AG10803 (cell line): ENCODE measurements at regions not wholly inside any gene's neighbourhood (a gene's known extent, or its start where the extent isn't known, plus 50 kb on each side); places are given as distances from the start of the nearest gene placed in this dataset.

Experiments used
- DNase-seq: peaks from one replicate; pipeline ENCODE4 v3.0.0; 2010; ENCODE audit warnings: low read depth
- H3K4me3 ChIP-seq: 2 replicates; pipeline ENCODE4 v1.5.1; 2011; ENCODE audit warnings: mild to moderate bottlenecking, low read length, control low read depth
- TF ChIP-seq, protein P1 (sequence below): conservative IDR thresholded peaks from 2 replicates; pipeline ENCODE4 v1.5.1; 2011; ENCODE audit warnings: mild to moderate bottlenecking, low read length, control low read depth, inconsistent platforms

DNA sequence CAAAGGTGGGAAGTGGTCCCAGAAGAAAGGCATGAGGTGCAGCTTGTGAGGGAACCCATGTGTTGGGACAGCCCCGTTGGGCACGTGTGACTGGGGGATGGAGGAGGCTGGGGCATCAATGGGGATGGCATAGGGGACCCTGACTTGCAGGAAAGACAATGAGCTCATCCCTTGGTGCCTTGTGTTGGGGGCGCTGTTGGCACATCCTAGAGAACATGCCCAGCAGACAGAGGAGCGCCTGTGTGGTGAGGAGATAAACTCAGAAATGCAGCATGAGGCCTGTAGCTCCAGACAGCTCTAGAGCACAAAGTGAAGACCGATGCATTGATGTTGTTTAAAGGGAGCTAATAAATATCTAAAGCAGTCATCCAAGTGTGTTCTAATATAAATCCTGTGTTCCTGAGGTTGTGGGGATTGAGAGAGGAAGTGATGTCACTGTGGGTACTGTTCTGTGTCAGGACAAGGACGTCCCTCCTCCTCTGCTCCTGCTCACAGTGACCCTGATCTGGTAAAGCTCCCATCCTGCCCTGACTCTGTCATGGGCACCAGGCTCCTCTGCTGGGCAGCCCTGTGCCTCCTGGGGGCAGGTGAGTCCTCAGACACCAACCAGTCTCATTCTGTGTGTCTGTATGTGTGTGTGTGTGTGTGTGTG, 126.1 kb upstream of the PRSS58 start:
- TF ChIP-seq, protein P1, sequence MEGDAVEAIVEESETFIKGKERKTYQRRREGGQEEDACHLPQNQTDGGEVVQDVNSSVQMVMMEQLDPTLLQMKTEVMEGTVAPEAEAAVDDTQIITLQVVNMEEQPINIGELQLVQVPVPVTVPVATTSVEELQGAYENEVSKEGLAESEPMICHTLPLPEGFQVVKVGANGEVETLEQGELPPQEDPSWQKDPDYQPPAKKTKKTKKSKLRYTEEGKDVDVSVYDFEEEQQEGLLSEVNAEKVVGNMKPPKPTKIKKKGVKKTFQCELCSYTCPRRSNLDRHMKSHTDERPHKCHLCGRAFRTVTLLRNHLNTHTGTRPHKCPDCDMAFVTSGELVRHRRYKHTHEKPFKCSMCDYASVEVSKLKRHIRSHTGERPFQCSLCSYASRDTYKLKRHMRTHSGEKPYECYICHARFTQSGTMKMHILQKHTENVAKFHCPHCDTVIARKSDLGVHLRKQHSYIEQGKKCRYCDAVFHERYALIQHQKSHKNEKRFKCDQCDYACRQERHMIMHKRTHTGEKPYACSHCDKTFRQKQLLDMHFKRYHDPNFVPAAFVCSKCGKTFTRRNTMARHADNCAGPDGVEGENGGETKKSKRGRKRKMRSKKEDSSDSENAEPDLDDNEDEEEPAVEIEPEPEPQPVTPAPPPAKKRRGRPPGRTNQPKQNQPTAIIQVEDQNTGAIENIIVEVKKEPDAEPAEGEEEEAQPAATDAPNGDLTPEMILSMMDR, result no peak
- no peak overlapping the region for H3K4me3 ChIP-seq
- no peak for DNase-seq

GRCh38 chr7:142381727-142382390, 124.0 kb upstream of the PRSS58 start:
- no peak overlapping the region for H3K4me3 ChIP-seq
- no peak for DNase-seq
- TF ChIP-seq, protein P1, result no peak

DNA sequence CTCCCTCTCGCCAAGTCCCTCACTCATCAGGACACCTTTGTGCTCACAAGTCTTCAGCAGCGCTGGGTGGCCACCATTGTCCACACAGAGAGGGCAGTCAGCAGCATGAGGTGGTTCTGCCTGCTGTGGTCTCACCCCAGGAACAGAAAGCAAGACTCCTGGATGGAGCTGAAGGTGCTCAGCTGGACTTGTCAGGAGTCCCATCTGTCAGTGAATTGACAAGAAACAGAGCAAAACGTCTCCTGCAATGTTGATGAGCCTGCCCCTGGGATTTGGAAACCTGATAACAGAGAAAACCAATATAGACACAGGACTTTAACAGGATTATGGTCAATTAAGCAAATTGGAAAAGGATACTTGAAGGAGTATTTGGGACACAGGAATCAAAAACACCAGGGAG, 122.2 kb upstream of the PRSS58 start:
- no peak for DNase-seq
- no peak overlapping the region for H3K4me3 ChIP-seq
- TF ChIP-seq, protein P1, result no peak

DNA sequence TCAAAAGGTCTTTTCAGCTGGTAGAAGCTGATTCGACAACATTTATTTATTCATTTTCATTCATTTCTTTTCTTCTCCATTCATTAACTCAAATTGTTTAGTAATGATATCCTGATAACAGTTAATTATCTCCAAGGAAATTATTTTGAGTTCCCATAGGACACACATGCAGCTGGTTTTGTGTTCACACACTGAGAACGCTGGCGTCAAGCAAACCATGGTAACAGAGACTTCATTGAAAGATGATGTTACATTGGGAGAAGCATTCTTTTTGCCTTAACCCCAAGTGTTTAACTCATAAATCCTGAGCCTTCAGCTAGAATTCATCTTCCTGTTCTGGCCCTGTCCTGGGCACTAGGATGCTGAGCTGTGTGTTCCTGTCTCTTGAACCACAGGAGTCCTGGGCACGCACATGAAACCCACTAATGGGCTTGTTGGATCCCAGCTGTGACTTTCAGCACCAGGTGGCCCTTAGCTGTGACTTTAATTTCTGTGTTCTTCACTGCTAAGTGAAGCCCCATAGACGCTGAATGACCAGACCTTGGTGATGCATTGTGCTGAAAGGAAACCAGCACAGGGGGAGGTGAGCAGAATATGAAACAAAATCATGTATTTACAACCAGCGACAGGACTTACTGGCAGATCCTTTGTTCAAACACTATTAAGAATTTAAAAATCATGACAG, 121.5 kb upstream of the PRSS58 start:
- TF ChIP-seq, protein P1, result no peak
- no peak overlapping the region for H3K4me3 ChIP-seq
- no peak for DNase-seq

- TF ChIP-seq, protein P1, result no peak
- no peak overlapping the region for H3K4me3 ChIP-seq
- DNase-seq, result no peak
These were observed 119.7 kb upstream of the PRSS58 start for GRCh38 chr7:142377567-142377966.

DNA sequence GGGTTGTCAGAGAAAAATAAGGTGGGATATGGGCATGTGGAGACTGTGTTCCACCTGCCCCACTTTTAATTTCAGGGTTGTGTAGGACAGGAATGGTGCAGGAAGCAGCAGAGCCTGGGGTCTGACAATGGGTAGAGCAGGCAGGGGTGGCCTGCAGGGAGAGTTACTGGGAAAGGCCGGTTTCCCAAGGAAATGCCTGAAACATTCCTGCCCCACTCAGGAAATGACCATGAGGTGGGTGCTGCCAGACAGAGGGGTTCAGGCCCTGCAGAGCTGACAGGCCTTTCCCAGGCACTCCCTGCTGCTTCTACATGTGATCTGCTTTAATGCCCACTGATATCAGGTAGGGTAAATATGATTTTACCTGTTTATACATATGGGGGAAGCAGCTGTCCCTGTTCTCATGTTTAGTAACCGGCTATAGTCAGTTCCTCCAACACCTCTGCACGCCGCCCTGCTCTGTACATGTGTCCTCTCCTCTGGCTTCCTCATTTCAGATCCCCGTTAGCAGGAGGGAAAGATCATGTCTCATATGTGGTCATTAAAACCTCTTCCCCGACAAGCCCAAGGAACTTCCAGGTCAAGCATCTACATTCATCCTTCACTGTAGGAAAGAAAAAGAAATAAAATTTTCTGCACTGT, 118.6 kb upstream of the PRSS58 start:
- H3K4me3 ChIP-seq, result no peak overlapping the region
- peak; percentile 11 for DNase-seq
- TF ChIP-seq, protein P1, result no peak
